ENCODE measurements at regions not wholly inside any gene's neighbourhood (a gene's known extent, or its start where the extent isn't known, plus 50 kb on each side); places are given as distances from the start of the nearest gene placed in this dataset.

DNA sequence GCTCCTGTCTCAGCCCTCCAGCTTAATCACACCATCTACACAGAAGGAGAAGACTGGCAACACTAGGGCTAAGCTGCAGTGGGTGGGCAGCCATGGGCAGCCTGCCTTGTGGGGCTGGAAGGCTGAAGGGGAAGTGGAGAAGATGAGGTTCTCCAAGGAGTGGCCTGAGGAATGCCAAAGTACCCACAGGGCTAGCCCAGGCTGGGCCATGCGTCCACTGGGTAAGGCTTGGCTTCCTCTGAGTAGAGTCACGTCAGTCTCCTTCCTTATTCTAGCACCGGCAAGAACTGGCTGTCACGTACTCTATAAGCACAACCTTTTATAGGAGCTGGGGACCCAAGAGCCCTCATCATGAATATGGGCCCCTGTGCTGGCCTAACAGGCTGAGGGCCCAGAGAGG lies 110.6 kb upstream of the SIRPA start:
- TF ChIP-seq, protein P1, sequence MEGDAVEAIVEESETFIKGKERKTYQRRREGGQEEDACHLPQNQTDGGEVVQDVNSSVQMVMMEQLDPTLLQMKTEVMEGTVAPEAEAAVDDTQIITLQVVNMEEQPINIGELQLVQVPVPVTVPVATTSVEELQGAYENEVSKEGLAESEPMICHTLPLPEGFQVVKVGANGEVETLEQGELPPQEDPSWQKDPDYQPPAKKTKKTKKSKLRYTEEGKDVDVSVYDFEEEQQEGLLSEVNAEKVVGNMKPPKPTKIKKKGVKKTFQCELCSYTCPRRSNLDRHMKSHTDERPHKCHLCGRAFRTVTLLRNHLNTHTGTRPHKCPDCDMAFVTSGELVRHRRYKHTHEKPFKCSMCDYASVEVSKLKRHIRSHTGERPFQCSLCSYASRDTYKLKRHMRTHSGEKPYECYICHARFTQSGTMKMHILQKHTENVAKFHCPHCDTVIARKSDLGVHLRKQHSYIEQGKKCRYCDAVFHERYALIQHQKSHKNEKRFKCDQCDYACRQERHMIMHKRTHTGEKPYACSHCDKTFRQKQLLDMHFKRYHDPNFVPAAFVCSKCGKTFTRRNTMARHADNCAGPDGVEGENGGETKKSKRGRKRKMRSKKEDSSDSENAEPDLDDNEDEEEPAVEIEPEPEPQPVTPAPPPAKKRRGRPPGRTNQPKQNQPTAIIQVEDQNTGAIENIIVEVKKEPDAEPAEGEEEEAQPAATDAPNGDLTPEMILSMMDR (IDR thresholded peaks at IDR 0.05) = no peak
- no peak for TF ChIP-seq EP300 (IDR thresholded peaks at IDR 0.05)
- no peak for TF ChIP-seq POLR2AphosphoS5 (IDR thresholded peaks at IDR 0.05)
- no peak for TF ChIP-seq POLR2A (IDR thresholded peaks at IDR 0.05)
